RWPE1 (cell line): ENCODE measurements at regions not wholly inside any gene's neighbourhood (a gene's known extent, or its start where the extent isn't known, plus 50 kb on each side); places are given as distances from the start of the nearest gene placed in this dataset.
A peak's percentile ranks its signal among the peaks of the same experiment; 100 is the strongest.

Source experiments
- CTCF ChIA-PET: fragments of 350-600 bp; sonication (Branson Sonifier 250); formaldehyde crosslinking; extraction: SDS; loops from one replicate; lab custom pipeline; 2021; lab: Yijun Ruan, JAX
- POLR2A ChIA-PET: fragments of 400-600 bp; formaldehyde crosslinking; extraction: SDS; loops from one replicate; lab custom pipeline; 2020; ENCODE audit warnings: antibody characterized with exemption; ENCODE audit not compliant: low non-redundant PET; lab: Yijun Ruan, JAX
- DNase-seq: peaks from one replicate; pipeline ENCODE4 v3.0.0; 2012; ENCODE audit warnings: low spot score
- H3K27ac ChIP-seq: fragments of 450-650 bp; 2 replicates; pipeline ENCODE4 v1.5.1; 2017
- CTCF ChIP-seq: fragments of 450-650 bp; conservative IDR thresholded peaks from 2 replicates; pipeline ENCODE4 v1.5.1; 2017; ENCODE audit warnings: low read depth, mild to moderate bottlenecking

GRCh38 chrX:40449956-40450706 is 130.6 kb upstream of the ATP6AP2 start:
- H3K27ac ChIP-seq: peak overlapping the region; percentile 72
- DNase-seq: no peak
- POLR2A ChIA-PET: no interaction called here
- TF ChIP-seq CTCF: no peak
- CTCF ChIA-PET: interaction anchor here (0.6 kb wide), 1 partner anchor 183 kb away, joined by 3 read pairs; no protein-coding TSS in a partner anchor

DNA sequence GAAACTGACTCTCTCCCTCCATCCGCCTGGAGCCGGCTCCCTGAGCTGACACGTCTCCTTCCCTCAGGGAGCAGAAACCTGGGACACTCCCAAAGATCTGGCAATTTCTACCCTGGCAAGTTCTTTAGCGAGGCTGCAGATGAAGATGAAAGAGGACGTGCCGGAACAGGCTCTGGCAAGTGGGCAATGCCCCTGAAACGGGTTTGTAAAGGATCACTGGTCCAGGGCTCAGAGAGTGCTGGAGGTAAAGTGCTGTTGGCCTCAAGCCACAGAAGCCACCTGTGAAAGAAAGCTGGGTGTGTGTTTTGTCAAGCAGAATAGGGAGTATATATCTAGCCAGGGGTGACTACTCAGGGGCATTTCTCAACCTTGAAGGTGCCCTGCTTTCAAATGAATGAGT is 131.4 kb upstream of the ATP6AP2 start:
- POLR2A ChIA-PET: interaction anchor here (0.5 kb wide), 1 partner anchor 835 kb away, joined by 9 read pairs; no protein-coding TSS in a partner anchor
- peak; percentile 36 for DNase-seq
- peak overlapping the region; percentile 72 for H3K27ac ChIP-seq
- CTCF ChIA-PET: interaction anchor here (0.6 kb wide), 1 partner anchor 182 kb away, joined by 3 read pairs; no protein-coding TSS in a partner anchor
- no peak for TF ChIP-seq CTCF

DNA sequence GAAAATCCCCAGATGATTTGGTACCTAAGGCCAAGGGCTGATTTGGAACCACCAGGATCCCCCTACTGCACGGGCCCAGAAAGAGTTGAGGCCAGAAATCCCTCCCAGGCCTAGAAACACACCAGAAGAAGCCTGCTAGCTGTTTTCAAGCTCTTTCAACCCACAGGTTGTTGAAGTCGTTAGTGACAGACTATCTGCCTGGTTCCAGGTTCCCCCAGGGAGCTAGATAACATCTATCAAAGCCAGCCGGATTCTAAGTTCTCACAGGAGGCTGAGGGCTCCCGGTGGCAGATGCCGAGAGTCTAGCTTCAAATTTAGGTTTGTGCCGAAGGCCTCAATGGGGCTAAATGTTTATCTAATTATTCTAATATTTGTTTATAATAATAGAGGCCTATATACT is 132.0 kb upstream of the ATP6AP2 start:
- H3K27ac ChIP-seq: peak overlapping the region; percentile 72
- ChIA-PET POLR2A (interaction anchor here (0.5 kb wide), 1 partner anchor 835 kb away, joined by 9 read pairs; no protein-coding TSS in a partner anchor), CTCF (no interaction called here)
- TF ChIP-seq CTCF: no peak
- no peak for DNase-seq

DNA sequence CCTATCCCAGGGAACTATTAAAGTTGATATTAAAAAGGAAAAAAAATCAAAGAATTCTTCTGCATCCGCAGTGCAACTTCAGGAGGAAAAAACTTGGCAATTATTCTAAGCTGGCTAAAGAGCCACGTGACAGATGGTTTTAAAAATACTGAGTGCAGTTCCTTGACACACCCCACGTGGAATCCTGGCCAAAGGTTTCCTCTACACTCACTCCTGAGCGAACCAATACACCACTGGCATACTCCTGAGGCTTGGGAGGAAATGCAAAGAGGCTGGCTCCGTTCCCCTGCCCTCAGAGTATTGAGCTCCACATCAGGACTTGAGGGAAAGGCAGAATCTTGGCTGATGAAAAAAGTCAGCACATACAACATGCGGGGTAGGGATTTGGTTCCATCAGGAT is 133.8 kb upstream of the ATP6AP2 start:
- ChIA-PET CTCF (no interaction called here), POLR2A (no interaction called here)
- no peak for TF ChIP-seq CTCF
- peak overlapping the region; percentile 55 for H3K27ac ChIP-seq
- no peak for DNase-seq

GRCh38 chrX:40445691-40446090 is 135.1 kb upstream of the ATP6AP2 start:
- ChIA-PET CTCF (interaction anchor here (0.6 kb wide), 1 partner anchor 927 kb away, joined by 3 read pairs; no protein-coding TSS in a partner anchor), POLR2A (interaction anchor here (0.6 kb wide), 1 partner anchor 111 kb away, joined by 6 read pairs; no protein-coding TSS in a partner anchor)
- no peak for DNase-seq
- H3K27ac ChIP-seq: no peak overlapping the region
- no peak for TF ChIP-seq CTCF

DNA sequence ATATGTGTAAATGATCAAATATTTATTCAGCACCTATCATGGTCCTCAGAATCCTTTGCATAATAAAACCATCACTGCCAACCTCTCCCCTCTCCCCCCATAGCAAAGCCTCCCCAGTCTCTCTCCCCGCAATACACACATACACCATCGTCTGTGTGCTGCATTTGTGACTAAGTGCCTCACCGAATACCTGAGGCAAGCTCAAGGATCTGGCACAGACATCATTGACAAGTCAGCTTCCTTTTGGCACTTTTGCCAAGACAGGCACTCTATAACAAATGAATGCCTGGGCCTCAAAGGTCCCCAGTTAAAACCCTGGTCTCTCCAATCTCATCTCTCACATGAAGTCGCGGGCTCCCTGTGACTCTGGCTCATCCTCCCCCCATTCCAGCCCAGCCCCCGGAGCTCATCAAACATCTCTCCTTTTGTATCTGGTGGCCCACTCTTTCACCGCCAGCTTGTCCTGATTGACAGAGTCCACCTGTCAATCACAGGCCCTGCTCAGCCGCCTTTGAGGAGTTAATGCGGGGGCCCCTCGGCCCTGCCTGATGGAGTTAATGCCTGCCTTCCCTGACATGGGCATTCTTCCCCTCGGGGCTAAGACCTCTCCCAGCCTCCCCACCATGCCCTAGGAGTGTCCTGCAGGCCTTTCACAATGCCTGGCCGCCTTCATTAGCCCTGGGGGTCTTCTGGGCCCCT is 135.8 kb upstream of the ATP6AP2 start:
- H3K27ac ChIP-seq: no peak overlapping the region
- TF ChIP-seq CTCF: no peak
- DNase-seq: no peak
- CTCF ChIA-PET: interaction anchor here (0.6 kb wide), 1 partner anchor 926 kb away, joined by 3 read pairs; no protein-coding TSS in a partner anchor
- POLR2A ChIA-PET: no interaction called here
